Heart left ventricle (tissue), 13 donors: ENCODE measurements at regions not wholly inside any gene's neighbourhood (a gene's known extent, or its start where the extent isn't known, plus 50 kb on each side); places are given as distances from the start of the nearest gene placed in this dataset.

Experiments used
- CTCF ChIP-seq, 12 donors: fragments of 200-600 bp; sonication (generic) in 4 of 12; IDR thresholded peaks; one replicate each; pipeline versions ENCODE4 v1.5.0 to v1.8.0; 2018 to 2022; ENCODE audit warnings: antibody characterized with exemption in 12 of 12, mild to moderate bottlenecking in 5 of 12
- POLR2A ChIP-seq, 2 donors: fragments of 450-650 bp; IDR thresholded peaks; one replicate each; pipeline ENCODE4 v1.6.1; 2017; ENCODE audit warnings: antibody characterized with exemption in 2 of 2, mild to moderate bottlenecking in 2 of 2, moderate library complexity in 2 of 2
- donor health status: ischemic (EF 13 %, LVEDD 7.1; RV severe dilation, severe dysfunction).
- donor health status: DM: no; HTN: yes; CAD: no.
- donor health status: DM: no; HTN: no; CAD: no.
- donor health status: ischemic (EF 25% LVEDD 6.9; RV normal size, moderate dysfunction).
- donor health status: ischemic (EF 25% LVEDD 5.7; RV mildly dilated, moderate dysfunction).
- donor health status: ischemic (EF 35%, LVEDD 5.7; RV mildly dilated, moderate dysfunction).
- donor health status: nonischemic (EF 11% LVEDD 7.7; RV severe dilation, severe dysfunction).
- donor health status: DM: yes; HTN: yes; CAD: no.
- donor health status: PGD.
- donor health status: ischemic (EF 29% LVEDD 5.4; RV normal size, mild dysfunction).
- donor health status: nonischemic (EF 23%, LVEDD 6.1; RV moderate dilation, normal function).

- TF ChIP-seq CTCF (IDR thresholded peaks at IDR 0.05) (no peak), POLR2A (IDR thresholded peaks at IDR 0.05) (no peak)
Observed at GRCh38 chr10:111933937-111934336, 249.6 kb downstream of the GPAM start.
